Erythroblast (primary cell): ENCODE measurements at regions not wholly inside any gene's neighbourhood (a gene's known extent, or its start where the extent isn't known, plus 50 kb on each side); places are given as distances from the start of the nearest gene placed in this dataset.

ENCODE experiments used
- GATA1 ChIP-seq: IDR thresholded peaks from 2 replicates; pipeline ENCODE4 v1.6.1; 2011; ENCODE audit warnings: low read depth, mild to moderate bottlenecking, control low read depth, low read length, moderate library complexity
- POLR2A ChIP-seq: IDR thresholded peaks from 2 replicates; pipeline ENCODE4 v1.6.1; 2011; ENCODE audit warnings: mild to moderate bottlenecking, low read length

GRCh38 chr2:153100151-153100550 is 378.4 kb downstream of the RPRM start:
- TF ChIP-seq POLR2A (no peak), GATA1 (no peak)
